ENCODE measurements at regions not wholly inside any gene's neighbourhood (a gene's known extent, or its start where the extent isn't known, plus 50 kb on each side); places are given as distances from the start of the nearest gene placed in this dataset.

DNA sequence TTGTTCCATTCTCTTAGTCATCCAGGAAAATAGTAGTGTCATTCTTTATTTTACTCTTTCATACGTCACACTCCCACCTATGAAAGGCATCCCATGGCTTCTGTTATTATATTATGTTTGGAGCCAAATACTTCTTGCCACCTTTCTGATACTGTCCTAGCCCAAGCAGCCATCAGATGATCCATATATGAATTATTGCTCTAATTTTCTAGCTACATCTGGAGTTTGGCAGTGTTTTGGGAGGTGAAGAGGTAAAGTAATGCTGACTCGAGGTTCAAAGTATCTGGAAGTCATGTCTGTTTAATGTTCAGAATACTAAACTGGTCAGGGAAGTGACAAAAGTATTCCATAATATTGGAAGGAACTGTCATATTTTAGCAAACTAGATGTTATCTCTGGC is 362.5 kb downstream of the GPR37 start:
- no peak overlapping the region for H3K27ac ChIP-seq (ENCODE audit: low read depth, low read length)
- no peak overlapping the region for H3K4me3 ChIP-seq (ENCODE audit: low read length)
- no peaks in the 10 kb centered on the region for H3K36me3 ChIP-seq (ENCODE audit: control insufficient read depth, insufficient read depth, low read length)
- H3K4me1 ChIP-seq (ENCODE audit: control insufficient read depth, insufficient read depth, low read length), result no peaks in the 10 kb centered on the region
- no peak overlapping the region for H3K9ac ChIP-seq (ENCODE audit: low read length)
- H3K27me3 ChIP-seq (ENCODE audit: control insufficient read depth, insufficient read depth, low read length), result no peaks in the 10 kb centered on the region

DNA sequence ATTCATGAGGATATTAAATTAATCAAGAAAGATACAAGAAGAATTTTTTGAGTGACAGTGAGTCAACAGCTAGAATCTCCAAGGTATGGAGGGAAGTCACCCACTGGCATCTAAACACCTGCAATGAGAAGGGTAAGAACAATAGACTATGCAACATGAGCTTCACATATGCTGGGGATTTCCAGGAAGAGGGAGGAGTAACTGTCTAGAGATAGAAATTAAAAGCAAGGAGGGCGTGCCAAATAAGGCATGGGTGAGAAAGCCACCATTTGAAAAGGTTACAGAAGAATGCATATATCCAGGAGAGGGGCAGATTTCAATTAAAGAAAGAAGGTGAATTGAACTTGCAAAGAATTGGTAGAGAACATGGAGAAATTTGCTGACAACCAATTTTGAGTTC is 365.7 kb downstream of the GPR37 start:
- Histone ChIP-seq H3K4me3 (ENCODE audit: low read length) (no peak overlapping the region), H3K36me3 (ENCODE audit: control insufficient read depth, insufficient read depth, low read length) (no peaks in the 10 kb centered on the region), H3K27me3 (ENCODE audit: control insufficient read depth, insufficient read depth, low read length) (no peaks in the 10 kb centered on the region), H3K4me1 (ENCODE audit: control insufficient read depth, insufficient read depth, low read length) (no peaks in the 10 kb centered on the region), H3K9ac (ENCODE audit: low read length) (no peak overlapping the region), H3K27ac (ENCODE audit: low read depth, low read length) (no peak overlapping the region)

DNA sequence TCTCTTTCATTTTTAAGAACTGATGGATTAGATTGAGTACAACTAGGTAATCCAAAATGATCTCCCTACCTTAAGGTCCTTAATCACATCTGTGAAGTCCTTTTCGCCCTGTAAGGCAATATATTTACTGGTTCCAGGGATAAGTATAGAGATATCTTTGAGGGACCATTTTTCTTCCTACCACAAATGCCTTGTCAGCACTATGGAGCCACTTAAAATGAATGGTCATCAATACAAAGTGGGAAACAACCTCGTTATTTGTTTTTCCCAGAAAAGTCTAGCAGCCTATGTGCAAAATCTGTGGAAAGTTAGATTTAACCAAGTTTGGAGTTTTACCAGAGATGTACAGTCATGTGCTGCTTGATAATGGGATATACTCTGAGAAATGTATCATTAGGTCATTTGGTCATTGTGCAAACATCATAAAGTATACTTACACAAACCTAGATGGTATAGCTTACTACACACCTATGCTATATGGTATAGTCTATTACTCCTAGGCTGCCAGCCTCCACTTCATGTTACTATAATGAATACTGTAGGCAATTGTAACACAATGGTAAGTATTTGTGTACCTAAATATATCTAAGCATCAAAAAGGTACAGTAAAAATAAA is 366.2 kb upstream of the TMEM229A start:
- Histone ChIP-seq H3K4me3 (ENCODE audit: low read length) (no peak overlapping the region), H3K9ac (ENCODE audit: low read length) (no peak overlapping the region), H3K36me3 (ENCODE audit: control insufficient read depth, insufficient read depth, low read length) (no peaks in the 10 kb centered on the region), H3K27ac (ENCODE audit: low read depth, low read length) (no peak overlapping the region), H3K4me1 (ENCODE audit: control insufficient read depth, insufficient read depth, low read length) (no peaks in the 10 kb centered on the region), H3K27me3 (ENCODE audit: control insufficient read depth, insufficient read depth, low read length) (no peaks in the 10 kb centered on the region)

DNA sequence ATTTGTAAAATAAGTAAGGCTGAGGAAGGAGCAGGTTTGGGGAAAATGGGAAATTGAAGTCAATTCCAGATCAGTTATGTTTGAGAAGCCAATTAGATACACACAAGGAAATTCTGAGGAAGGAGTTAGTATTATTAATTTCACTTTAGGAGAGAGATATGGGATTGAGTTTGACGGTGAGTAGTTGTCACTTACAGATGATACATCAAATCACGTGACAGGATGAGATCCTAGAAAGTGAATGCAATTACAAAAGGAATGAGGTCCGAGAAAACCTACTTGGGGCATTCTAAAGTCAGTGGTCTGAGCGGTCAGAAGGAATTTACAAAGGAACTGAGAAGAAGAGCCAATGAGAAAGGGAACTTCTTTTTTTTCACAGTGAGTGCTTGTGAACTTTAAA is 364.3 kb upstream of the TMEM229A start:
- H3K27ac ChIP-seq (ENCODE audit: low read depth, low read length), result no peak overlapping the region
- H3K9ac ChIP-seq (ENCODE audit: low read length), result no peak overlapping the region
- no peaks in the 10 kb centered on the region for H3K36me3 ChIP-seq (ENCODE audit: control insufficient read depth, insufficient read depth, low read length)
- no peaks in the 10 kb centered on the region for H3K4me1 ChIP-seq (ENCODE audit: control insufficient read depth, insufficient read depth, low read length)
- no peak overlapping the region for H3K4me3 ChIP-seq (ENCODE audit: low read length)
- H3K27me3 ChIP-seq (ENCODE audit: control insufficient read depth, insufficient read depth, low read length), result no peaks in the 10 kb centered on the region

DNA sequence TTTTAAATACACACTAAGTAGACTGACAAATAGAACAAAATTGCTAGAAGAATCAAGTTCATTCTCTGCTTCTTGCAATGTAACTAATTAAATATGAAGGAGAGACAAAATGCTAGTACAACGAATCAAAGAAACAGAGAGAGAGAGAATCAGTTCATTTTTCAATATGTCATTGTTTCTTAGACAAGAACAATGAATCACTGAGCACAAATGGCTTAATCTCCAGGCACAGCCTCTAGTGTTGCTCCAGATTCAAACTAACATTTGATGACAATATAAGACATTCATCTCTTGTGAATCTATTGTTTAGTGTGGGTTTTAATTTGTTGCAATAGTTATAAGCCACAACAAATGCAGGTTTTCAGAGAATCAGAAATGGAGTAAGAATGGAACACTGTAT is 357.4 kb upstream of the TMEM229A start:
- no peaks in the 10 kb centered on the region for H3K4me1 ChIP-seq (ENCODE audit: control insufficient read depth, insufficient read depth, low read length)
- H3K27me3 ChIP-seq (ENCODE audit: control insufficient read depth, insufficient read depth, low read length), result no peaks in the 10 kb centered on the region
- no peak overlapping the region for H3K9ac ChIP-seq (ENCODE audit: low read length)
- H3K36me3 ChIP-seq (ENCODE audit: control insufficient read depth, insufficient read depth, low read length), result no peaks in the 10 kb centered on the region
- no peak overlapping the region for H3K27ac ChIP-seq (ENCODE audit: low read depth, low read length)
- no peak overlapping the region for H3K4me3 ChIP-seq (ENCODE audit: low read length)

DNA sequence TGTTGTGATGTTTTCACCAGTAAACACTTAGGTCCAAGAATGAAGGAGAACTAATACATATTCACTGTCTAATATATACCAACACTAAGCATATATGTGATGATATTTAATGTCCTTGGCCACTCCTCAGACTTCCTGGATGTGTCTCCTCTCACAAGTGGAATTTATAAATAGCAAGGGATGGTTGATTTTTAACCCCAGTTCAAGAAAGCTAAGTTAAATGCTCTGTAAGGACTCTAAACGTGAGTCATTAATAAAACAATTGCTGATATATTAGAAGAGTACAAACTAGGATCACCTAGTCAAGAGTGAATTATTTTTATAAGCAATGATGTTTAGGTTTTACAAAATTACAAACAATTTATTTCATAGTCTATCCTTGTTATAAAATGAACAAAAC is 355.9 kb upstream of the TMEM229A start:
- no peak overlapping the region for H3K9ac ChIP-seq (ENCODE audit: low read length)
- no peak overlapping the region for H3K4me3 ChIP-seq (ENCODE audit: low read length)
- no peaks in the 10 kb centered on the region for H3K36me3 ChIP-seq (ENCODE audit: control insufficient read depth, insufficient read depth, low read length)
- no peaks in the 10 kb centered on the region for H3K4me1 ChIP-seq (ENCODE audit: control insufficient read depth, insufficient read depth, low read length)
- no peak overlapping the region for H3K27ac ChIP-seq (ENCODE audit: low read depth, low read length)
- no peaks in the 10 kb centered on the region for H3K27me3 ChIP-seq (ENCODE audit: control insufficient read depth, insufficient read depth, low read length)

DNA sequence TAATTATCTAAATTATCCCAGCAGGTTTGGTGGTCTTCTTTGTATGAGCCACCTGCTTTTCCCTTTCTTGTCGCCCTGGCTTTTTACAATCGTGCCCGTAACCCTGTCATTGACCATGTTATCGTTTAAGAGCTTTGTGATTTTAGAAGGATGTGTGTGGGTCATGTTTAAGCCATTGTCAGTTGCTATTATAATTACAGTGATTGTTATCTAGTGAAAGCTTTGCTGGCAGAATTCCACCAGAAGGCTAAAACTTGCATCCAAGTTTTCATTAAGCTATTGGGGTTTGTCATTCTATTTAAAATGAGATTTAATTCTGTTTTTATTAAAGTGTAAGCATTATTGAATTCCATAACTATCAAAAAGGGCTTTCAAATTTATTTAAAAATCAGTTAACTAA is 354.2 kb upstream of the TMEM229A start:
- Histone ChIP-seq H3K36me3 (ENCODE audit: control insufficient read depth, insufficient read depth, low read length) (no peaks in the 10 kb centered on the region), H3K4me3 (ENCODE audit: low read length) (no peak overlapping the region), H3K27me3 (ENCODE audit: control insufficient read depth, insufficient read depth, low read length) (no peaks in the 10 kb centered on the region), H3K9ac (ENCODE audit: low read length) (no peak overlapping the region), H3K27ac (ENCODE audit: low read depth, low read length) (no peak overlapping the region), H3K4me1 (ENCODE audit: control insufficient read depth, insufficient read depth, low read length) (no peaks in the 10 kb centered on the region)

DNA sequence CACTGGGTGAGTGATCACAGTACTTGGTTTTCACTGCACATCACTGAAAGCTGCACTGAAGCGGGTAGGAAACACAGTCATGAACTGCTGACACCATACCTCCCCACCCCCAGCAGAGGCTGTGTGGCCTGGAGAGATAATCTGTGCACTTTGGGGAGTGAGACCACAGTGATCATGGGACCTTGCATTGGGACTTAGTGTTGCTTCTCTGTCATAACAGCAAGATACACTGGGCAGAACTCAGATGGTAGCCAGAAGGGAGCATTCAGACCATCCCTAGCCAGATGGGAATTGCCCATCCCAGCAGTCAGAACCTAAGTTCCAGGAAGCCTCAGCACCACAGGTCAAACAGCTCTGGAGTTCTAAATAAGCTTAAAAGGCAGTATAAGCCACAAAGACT is 346.4 kb upstream of the TMEM229A start:
- no peaks in the 10 kb centered on the region for H3K36me3 ChIP-seq (ENCODE audit: control insufficient read depth, insufficient read depth, low read length)
- H3K27ac ChIP-seq (ENCODE audit: low read depth, low read length), result no peak overlapping the region
- no peak overlapping the region for H3K4me3 ChIP-seq (ENCODE audit: low read length)

DNA sequence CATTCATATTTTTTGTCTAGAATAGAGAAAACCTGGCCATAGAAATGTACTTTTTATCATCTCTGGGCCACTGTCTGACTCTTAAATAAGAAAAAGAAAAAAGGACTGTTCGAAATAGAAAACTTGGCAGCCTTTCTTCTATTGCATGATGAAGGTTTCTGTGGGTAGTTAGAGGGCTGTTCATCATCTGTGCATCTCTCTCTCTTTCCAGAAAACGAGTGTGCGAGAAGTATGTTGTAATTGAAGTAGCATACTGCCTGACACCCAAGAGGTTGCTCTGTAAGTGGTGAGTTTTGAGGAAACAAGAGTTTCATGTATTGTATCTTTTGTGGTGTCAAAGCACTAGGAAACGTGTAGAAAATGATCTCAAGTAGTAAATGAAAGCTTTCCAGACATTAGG is 343.2 kb upstream of the TMEM229A start:
- no peak overlapping the region for H3K9ac ChIP-seq (ENCODE audit: low read length)
- H3K27ac ChIP-seq (ENCODE audit: low read depth, low read length), result no peak overlapping the region
- no peaks in the 10 kb centered on the region for H3K36me3 ChIP-seq (ENCODE audit: control insufficient read depth, insufficient read depth, low read length)

More for the DNA sequence above, 346.4 kb upstream of the TMEM229A start:
- H3K9ac ChIP-seq (ENCODE audit: low read length), result no peak overlapping the region
- no peaks in the 10 kb centered on the region for H3K4me1 ChIP-seq (ENCODE audit: control insufficient read depth, insufficient read depth, low read length)
- H3K27me3 ChIP-seq (ENCODE audit: control insufficient read depth, insufficient read depth, low read length), result no peaks in the 10 kb centered on the region

DNA sequence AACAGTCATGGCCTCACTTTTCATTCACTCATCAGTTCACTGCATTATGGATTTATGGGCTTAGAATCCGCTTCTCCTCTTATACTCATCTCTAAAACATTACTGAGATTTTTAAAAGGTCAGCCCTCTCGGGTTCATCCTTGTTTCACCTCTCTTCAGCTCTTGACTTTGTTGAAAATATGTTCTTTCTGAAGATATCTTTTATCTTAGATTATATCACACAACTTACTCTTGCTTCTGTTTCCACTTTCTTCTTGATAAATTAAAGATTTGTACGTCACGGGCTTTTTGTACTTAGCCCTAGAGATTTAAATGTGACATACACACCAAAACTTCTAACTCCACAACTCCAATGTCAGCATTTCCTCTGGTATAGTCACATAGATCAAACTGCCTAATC is 342.5 kb upstream of the TMEM229A start:
- Histone ChIP-seq H3K27me3 (ENCODE audit: control insufficient read depth, insufficient read depth, low read length) (no peaks in the 10 kb centered on the region), H3K4me1 (ENCODE audit: control insufficient read depth, insufficient read depth, low read length) (no peaks in the 10 kb centered on the region), H3K36me3 (ENCODE audit: control insufficient read depth, insufficient read depth, low read length) (no peaks in the 10 kb centered on the region), H3K27ac (ENCODE audit: low read depth, low read length) (no peak overlapping the region), H3K9ac (ENCODE audit: low read length) (no peak overlapping the region), H3K4me3 (ENCODE audit: low read length) (no peak overlapping the region)

More for the DNA sequence above, 343.2 kb upstream of the TMEM229A start:
- Histone ChIP-seq H3K4me3 (ENCODE audit: low read length) (no peak overlapping the region), H3K4me1 (ENCODE audit: control insufficient read depth, insufficient read depth, low read length) (no peaks in the 10 kb centered on the region), H3K27me3 (ENCODE audit: control insufficient read depth, insufficient read depth, low read length) (no peaks in the 10 kb centered on the region)

DNA sequence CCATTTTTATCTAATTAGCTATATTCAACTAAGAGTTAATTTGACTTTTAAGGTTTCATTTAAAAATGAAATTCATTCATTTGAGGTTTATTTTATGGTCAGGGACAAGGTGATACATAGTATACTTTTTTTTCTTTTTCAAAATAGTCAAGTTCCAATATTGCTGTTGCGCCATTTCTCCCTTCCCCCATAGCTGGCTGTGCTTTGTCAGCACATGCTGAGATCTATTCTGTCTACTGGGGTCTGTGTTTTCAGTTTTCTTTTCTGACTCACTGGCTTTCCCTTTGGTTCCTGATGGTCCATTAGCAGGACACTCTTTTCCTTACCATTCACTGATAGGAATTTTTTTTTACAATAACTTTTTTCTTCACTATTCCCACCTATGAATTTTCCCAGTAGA is 336.4 kb upstream of the TMEM229A start:
- Histone ChIP-seq H3K36me3 (ENCODE audit: control insufficient read depth, insufficient read depth, low read length) (no peaks in the 10 kb centered on the region), H3K4me1 (ENCODE audit: control insufficient read depth, insufficient read depth, low read length) (no peaks in the 10 kb centered on the region), H3K4me3 (ENCODE audit: low read length) (no peak overlapping the region), H3K9ac (ENCODE audit: low read length) (no peak overlapping the region), H3K27ac (ENCODE audit: low read depth, low read length) (no peak overlapping the region), H3K27me3 (ENCODE audit: control insufficient read depth, insufficient read depth, low read length) (no peaks in the 10 kb centered on the region)

DNA sequence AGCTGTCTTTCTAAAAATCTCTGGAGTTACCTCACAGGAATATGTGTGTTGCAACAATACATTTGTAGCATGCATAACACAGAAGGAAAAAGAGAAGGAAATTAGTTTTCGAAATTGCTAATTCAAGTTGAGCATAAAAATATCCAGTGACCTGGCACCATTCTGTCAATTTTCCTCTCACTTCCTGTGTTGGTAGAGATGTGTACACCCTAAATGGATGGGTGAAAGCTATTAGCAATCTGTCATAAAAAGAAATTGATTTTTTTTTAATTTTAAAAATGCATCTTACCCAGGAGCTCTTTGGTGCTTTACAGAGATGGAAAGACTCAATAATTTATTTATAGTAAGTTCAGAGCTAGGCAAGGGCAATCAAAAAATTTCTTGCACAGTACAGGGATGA is 333.3 kb upstream of the TMEM229A start:
- H3K27me3 ChIP-seq (ENCODE audit: control insufficient read depth, insufficient read depth, low read length), result no peaks in the 10 kb centered on the region
- no peaks in the 10 kb centered on the region for H3K4me1 ChIP-seq (ENCODE audit: control insufficient read depth, insufficient read depth, low read length)
- no peak overlapping the region for H3K4me3 ChIP-seq (ENCODE audit: low read length)
- no peaks in the 10 kb centered on the region for H3K36me3 ChIP-seq (ENCODE audit: control insufficient read depth, insufficient read depth, low read length)
- H3K9ac ChIP-seq (ENCODE audit: low read length), result no peak overlapping the region
- H3K27ac ChIP-seq (ENCODE audit: low read depth, low read length), result no peak overlapping the region

DNA sequence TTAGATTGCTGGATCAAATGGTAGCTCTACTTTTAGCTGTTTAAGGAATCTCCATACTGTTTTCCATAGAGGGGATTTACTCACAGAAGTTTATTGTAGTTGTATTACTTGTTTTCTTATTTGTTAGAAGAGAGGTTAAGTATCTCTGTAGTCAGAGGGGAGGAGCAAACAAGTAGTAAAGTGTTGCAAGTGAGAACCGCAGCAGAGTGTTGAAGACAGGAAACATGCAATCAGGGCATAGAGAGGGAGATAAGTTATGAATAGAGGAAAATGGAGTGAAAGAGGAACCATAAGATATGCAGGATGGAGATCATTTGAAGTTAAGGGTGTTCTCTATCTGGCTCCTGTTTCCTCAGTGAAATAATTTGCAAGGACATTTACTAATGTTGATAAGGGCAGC is 331.4 kb upstream of the TMEM229A start:
- Histone ChIP-seq H3K4me1 (ENCODE audit: control insufficient read depth, insufficient read depth, low read length) (no peaks in the 10 kb centered on the region), H3K9ac (ENCODE audit: low read length) (no peak overlapping the region), H3K4me3 (ENCODE audit: low read length) (no peak overlapping the region), H3K27me3 (ENCODE audit: control insufficient read depth, insufficient read depth, low read length) (no peaks in the 10 kb centered on the region), H3K27ac (ENCODE audit: low read depth, low read length) (no peak overlapping the region), H3K36me3 (ENCODE audit: control insufficient read depth, insufficient read depth, low read length) (no peaks in the 10 kb centered on the region)
